ENCODE measurements at regions not wholly inside any gene's neighbourhood (a gene's known extent, or its start where the extent isn't known, plus 50 kb on each side); places are given as distances from the start of the nearest gene placed in this dataset.
"Not testable (repeated sequence)": the region's sequence is repeated elsewhere in the genome, so short reads cannot be mapped to it uniquely, and the experiment has no call there.

GRCh38 chr5:117143406-117143805 lies 568.8 kb upstream of the SEMA6A start:
- no peak overlapping the region for H3K4me3 ChIP-seq (replicated peaks; ENCODE audit: low read depth, low read length)
- no peak for TF ChIP-seq CTCF (IDR thresholded peaks at IDR 0.05; ENCODE audit: low read length, missing control alignments)
- no peak for DNase-seq (ENCODE audit: low read depth)

GRCh38 chr5:117138523-117138922 lies 563.9 kb upstream of the SEMA6A start:
- H3K4me3 ChIP-seq (replicated peaks; ENCODE audit: low read depth, low read length), result no peak overlapping the region
- no peak for TF ChIP-seq CTCF (IDR thresholded peaks at IDR 0.05; ENCODE audit: low read length, missing control alignments)
- DNase-seq (ENCODE audit: low read depth), result no peak

GRCh38 chr5:117135851-117136250 lies 561.2 kb upstream of the SEMA6A start:
- no peak for TF ChIP-seq CTCF (IDR thresholded peaks at IDR 0.05; ENCODE audit: low read length, missing control alignments)
- no peak for DNase-seq (ENCODE audit: low read depth)
- no peak overlapping the region for H3K4me3 ChIP-seq (replicated peaks; ENCODE audit: low read depth, low read length)

- DNase-seq (ENCODE audit: low read depth), result no peak
- no peak overlapping the region for H3K4me3 ChIP-seq (replicated peaks; ENCODE audit: low read depth, low read length)
- TF ChIP-seq CTCF (IDR thresholded peaks at IDR 0.05; ENCODE audit: low read length, missing control alignments), result no peak
These were observed 558.6 kb upstream of the SEMA6A start for GRCh38 chr5:117133198-117133597.

- no peak for TF ChIP-seq CTCF (IDR thresholded peaks at IDR 0.05; ENCODE audit: low read length, missing control alignments)
- no peak for DNase-seq (ENCODE audit: low read depth)
- H3K4me3 ChIP-seq (replicated peaks; ENCODE audit: low read depth, low read length), result no peak overlapping the region
These were observed 557.3 kb upstream of the SEMA6A start for GRCh38 chr5:117131876-117132275.

- DNase-seq (ENCODE audit: low read depth), result no peak
- TF ChIP-seq CTCF (IDR thresholded peaks at IDR 0.05; ENCODE audit: low read length, missing control alignments), result no peak
- H3K4me3 ChIP-seq (replicated peaks; ENCODE audit: low read depth, low read length), result no peak overlapping the region
These were observed 556.5 kb upstream of the SEMA6A start for GRCh38 chr5:117131048-117131679.

GRCh38 chr5:117118499-117118898 lies 543.9 kb upstream of the SEMA6A start:
- no peak for TF ChIP-seq CTCF (IDR thresholded peaks at IDR 0.05; ENCODE audit: low read length, missing control alignments)
- H3K4me3 ChIP-seq (replicated peaks; ENCODE audit: low read depth, low read length), result no peak overlapping the region
- DNase-seq (ENCODE audit: low read depth), result no peak

- not testable (repeated sequence) for DNase-seq (ENCODE audit: low read depth)
These were observed 542.7 kb upstream of the SEMA6A start for GRCh38 chr5:117117314-117117713.

More at GRCh38 chr5:117117314-117117713, 542.7 kb upstream of the SEMA6A start:
- H3K4me3 ChIP-seq (replicated peaks; ENCODE audit: low read depth, low read length), result not testable (repeated sequence)
